Osteoblast (primary cell): ENCODE measurements at regions not wholly inside any gene's neighbourhood (a gene's known extent, or its start where the extent isn't known, plus 50 kb on each side); places are given as distances from the start of the nearest gene placed in this dataset.

ENCODE experiments used
- DNase-seq: peaks from one replicate; pipeline ENCODE4 v3.0.0; 2011; ENCODE audit warnings: low spot score, mixed read lengths; ENCODE audit not compliant: insufficient read length; ENCODE audit errors: missing footprints
- H2AFZ ChIP-seq: 2 replicates; pipeline ENCODE4 v1.6.0; 2011; ENCODE audit warnings: mild to moderate bottlenecking, low read length
- H3K27ac ChIP-seq: 2 replicates; pipeline ENCODE4 v1.5.1; 2011; ENCODE audit warnings: mild to moderate bottlenecking, low read depth, low read length, moderate library complexity
- H3K27me3 ChIP-seq: 2 replicates; pipeline ENCODE4 v1.6.0; 2012; ENCODE audit warnings: mild to moderate bottlenecking, control low read depth, inconsistent platforms, low read length, moderate library complexity; ENCODE audit not compliant: insufficient read depth
- H3K36me3 ChIP-seq: 2 replicates; pipeline ENCODE4 v1.5.1; 2011; ENCODE audit warnings: mild to moderate bottlenecking, low read length, control low read depth, moderate library complexity; ENCODE audit not compliant: insufficient read depth
- H3K4me1 ChIP-seq: 2 replicates; pipeline ENCODE4 v1.5.1; 2011; ENCODE audit warnings: mild to moderate bottlenecking, low read length, control low read depth, moderate library complexity; ENCODE audit not compliant: insufficient read depth
- H3K4me2 ChIP-seq: 2 replicates; pipeline ENCODE4 v1.6.0; 2011; ENCODE audit warnings: mild to moderate bottlenecking, low read length; ENCODE audit not compliant: insufficient read depth
- H3K4me3 ChIP-seq: fragments of 200-600 bp; sonication (generic); 3 replicates; pipeline ENCODE4 v1.5.1; 2012; ENCODE audit warnings: mild to moderate bottlenecking, low read length, inconsistent platforms; ENCODE audit not compliant: insufficient read depth
- H3K79me2 ChIP-seq: 2 replicates; pipeline ENCODE4 v1.6.0; 2012; ENCODE audit warnings: mild to moderate bottlenecking, low read length, control low read depth, inconsistent platforms; ENCODE audit not compliant: insufficient read depth
- H3K9me3 ChIP-seq: 2 replicates; pipeline ENCODE4 v1.5.1; 2011; ENCODE audit warnings: low read depth, low read length, control low read depth
- H4K20me1 ChIP-seq: 2 replicates; pipeline ENCODE4 v1.6.0; 2012; ENCODE audit warnings: mild to moderate bottlenecking, low read length, control low read depth; ENCODE audit not compliant: insufficient read depth
- TF ChIP-seq, protein P1 (sequence below): IDR thresholded peaks from 2 replicates; pipeline ENCODE4 v1.5.1; 2011; ENCODE audit warnings: mild to moderate bottlenecking, low read depth, low read length, moderate library complexity; ENCODE audit errors: extremely low read depth

DNA sequence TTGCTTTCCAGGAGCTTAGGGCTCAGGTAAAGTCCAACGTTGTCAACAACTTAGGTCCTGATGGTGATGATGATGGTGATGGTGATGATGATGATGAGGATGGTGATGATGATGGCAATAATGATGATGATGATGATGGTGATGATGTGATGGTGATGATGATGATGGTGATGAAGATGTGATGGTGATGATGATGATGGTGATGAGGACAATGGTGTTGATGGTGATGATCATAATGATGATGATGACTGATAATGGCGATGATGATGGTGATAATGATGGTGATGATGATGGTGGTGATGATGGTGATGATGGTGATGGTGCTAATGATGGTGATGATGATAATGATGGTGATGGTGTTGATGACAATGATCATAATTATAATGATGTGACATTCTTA is 750.2 kb downstream of the TBC1D22A start:
- no peak for DNase-seq
- Histone ChIP-seq H3K27ac (no peak overlapping the region), H4K20me1 (no peaks in the 10 kb centered on the region), H3K4me2 (no peak overlapping the region), H3K9me3 (no peaks in the 10 kb centered on the region), H3K36me3 (no peaks in the 10 kb centered on the region), H2AFZ (no peak overlapping the region), H3K79me2 (no peaks in the 10 kb centered on the region), H3K4me3 (no peak overlapping the region), H3K4me1 (no peaks in the 10 kb centered on the region), H3K27me3 (no peaks in the 10 kb centered on the region)
- TF ChIP-seq, protein P1, sequence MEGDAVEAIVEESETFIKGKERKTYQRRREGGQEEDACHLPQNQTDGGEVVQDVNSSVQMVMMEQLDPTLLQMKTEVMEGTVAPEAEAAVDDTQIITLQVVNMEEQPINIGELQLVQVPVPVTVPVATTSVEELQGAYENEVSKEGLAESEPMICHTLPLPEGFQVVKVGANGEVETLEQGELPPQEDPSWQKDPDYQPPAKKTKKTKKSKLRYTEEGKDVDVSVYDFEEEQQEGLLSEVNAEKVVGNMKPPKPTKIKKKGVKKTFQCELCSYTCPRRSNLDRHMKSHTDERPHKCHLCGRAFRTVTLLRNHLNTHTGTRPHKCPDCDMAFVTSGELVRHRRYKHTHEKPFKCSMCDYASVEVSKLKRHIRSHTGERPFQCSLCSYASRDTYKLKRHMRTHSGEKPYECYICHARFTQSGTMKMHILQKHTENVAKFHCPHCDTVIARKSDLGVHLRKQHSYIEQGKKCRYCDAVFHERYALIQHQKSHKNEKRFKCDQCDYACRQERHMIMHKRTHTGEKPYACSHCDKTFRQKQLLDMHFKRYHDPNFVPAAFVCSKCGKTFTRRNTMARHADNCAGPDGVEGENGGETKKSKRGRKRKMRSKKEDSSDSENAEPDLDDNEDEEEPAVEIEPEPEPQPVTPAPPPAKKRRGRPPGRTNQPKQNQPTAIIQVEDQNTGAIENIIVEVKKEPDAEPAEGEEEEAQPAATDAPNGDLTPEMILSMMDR, result no peak

DNA sequence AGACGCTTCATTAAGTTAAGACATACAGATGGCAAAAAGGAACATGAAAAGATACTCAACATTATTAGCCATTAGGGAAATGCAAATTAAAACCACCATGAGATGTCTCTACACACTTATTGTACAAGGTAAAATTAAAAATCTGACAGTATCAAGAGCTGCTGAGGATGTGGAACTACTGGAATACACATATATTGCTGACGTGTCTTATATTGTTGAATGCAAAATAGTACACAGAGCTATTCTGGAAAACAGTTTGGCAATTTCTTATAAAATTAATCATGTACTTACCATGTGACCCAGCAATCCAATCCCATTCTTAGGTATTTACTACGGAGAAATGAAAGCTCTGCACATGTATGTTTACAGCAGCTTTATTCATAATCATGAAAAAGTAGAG is 742.5 kb downstream of the TBC1D22A start:
- H3K4me3 ChIP-seq, result no peak overlapping the region
- TF ChIP-seq, protein P1, result no peak
- H3K27ac ChIP-seq, result no peak overlapping the region
- H3K4me2 ChIP-seq, result no peak overlapping the region
- H3K27me3 ChIP-seq, result no peaks in the 10 kb centered on the region
- H3K36me3 ChIP-seq, result no peaks in the 10 kb centered on the region
- no peak for DNase-seq
- H3K9me3 ChIP-seq, result no peaks in the 10 kb centered on the region
- H3K79me2 ChIP-seq, result no peaks in the 10 kb centered on the region
- H4K20me1 ChIP-seq, result no peaks in the 10 kb centered on the region
- H3K4me1 ChIP-seq, result no peaks in the 10 kb centered on the region
- no peak overlapping the region for H2AFZ ChIP-seq

- Histone ChIP-seq H3K4me3 (no peak overlapping the region), H2AFZ (no peak overlapping the region), H3K9me3 (no peaks in the 10 kb centered on the region), H3K36me3 (no peaks in the 10 kb centered on the region), H3K79me2 (no peaks in the 10 kb centered on the region), H3K4me2 (no peak overlapping the region), H3K27me3 (no peaks in the 10 kb centered on the region), H4K20me1 (no peaks in the 10 kb centered on the region), H3K4me1 (no peaks in the 10 kb centered on the region), H3K27ac (no peak overlapping the region)
- TF ChIP-seq, protein P1, result no peak
- DNase-seq, result no peak
Observed at GRCh38 chr22:47498969-47499495, 736.6 kb downstream of the TBC1D22A start.

DNA sequence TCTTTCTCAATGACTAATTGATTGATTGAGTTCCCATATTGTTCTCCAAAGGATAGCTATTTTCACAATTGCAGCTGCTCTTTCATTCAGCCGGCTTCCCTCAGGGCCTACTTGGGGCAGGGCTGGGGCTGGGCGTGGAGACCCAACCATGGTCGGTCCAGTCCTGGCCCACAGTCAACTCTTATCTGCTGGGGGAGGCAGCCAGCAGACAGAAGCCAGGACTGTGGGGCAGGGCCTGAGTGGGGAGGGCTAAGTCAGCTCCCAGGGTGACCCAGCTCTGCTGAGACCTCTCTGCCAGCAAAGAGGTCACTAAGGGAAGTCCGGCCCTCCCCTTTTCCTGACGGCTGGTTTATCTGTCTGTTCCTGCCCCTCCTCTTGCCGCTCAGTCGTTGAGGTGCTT is 735.2 kb downstream of the TBC1D22A start:
- Histone ChIP-seq H3K4me1 (no peaks in the 10 kb centered on the region), H4K20me1 (no peaks in the 10 kb centered on the region), H3K4me3 (no peak overlapping the region), H3K27me3 (no peaks in the 10 kb centered on the region), H3K79me2 (no peaks in the 10 kb centered on the region), H3K4me2 (no peak overlapping the region), H3K36me3 (no peaks in the 10 kb centered on the region), H2AFZ (no peak overlapping the region), H3K9me3 (no peaks in the 10 kb centered on the region), H3K27ac (no peak overlapping the region)
- no peak for DNase-seq
- TF ChIP-seq, protein P1, result no peak
